IPS-NIHi7 (cell line): ENCODE measurements at regions not wholly inside any gene's neighbourhood (a gene's known extent, or its start where the extent isn't known, plus 50 kb on each side); places are given as distances from the start of the nearest gene placed in this dataset.
A peak's percentile ranks its signal among the peaks of the same experiment; 100 is the strongest.
"Not testable (repeated sequence)": the region's sequence is repeated elsewhere in the genome, so short reads cannot be mapped to it uniquely, and the experiment has no call there.

ENCODE experiments used
- DNase-seq: peaks from one replicate; pipeline ENCODE4 v3.0.0; 2012; ENCODE audit warnings: mixed read lengths; ENCODE audit errors: extremely low spot score

- no peak for DNase-seq
Measured at GRCh38 chr10:108034829-108035228, 870.3 kb upstream of the SORCS1 start.

DNA sequence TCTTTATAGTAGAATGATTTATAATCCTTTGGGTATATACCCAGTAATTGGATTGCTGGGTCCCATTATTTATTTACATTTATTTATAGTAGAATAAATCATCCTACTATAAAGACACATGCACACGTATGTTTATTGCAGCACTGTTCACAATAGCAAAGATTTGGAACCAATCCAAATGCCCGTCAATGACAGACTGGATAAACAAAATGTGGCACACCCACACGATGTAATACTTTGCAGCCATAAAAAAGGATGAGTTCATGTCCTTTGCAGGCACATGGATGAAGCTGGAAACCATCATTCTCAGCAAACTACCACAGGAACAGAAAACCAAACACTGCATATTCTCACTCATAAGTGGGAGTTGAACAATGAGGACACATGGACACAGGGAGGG, 869.0 kb upstream of the SORCS1 start:
- not testable (repeated sequence) for DNase-seq

DNA sequence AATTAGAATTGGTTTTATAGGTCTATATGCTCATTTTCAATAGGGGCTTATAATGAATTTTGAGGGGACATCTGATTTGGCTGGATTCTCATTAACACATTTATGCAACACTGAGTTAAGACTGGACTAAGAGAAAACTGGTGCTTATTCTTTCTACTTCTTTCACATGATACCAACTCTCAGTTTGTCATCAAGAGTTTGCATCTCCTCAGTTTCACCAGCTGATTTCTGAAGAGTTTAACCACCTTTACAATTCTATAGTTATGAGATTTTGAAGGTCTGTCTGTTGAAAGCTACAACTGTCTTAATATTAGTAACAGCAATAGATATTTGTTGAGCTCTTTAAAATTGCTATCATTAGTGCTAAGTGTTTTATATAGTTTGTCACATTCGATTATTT, 867.0 kb upstream of the SORCS1 start:
- DNase-seq, result no peak

DNA sequence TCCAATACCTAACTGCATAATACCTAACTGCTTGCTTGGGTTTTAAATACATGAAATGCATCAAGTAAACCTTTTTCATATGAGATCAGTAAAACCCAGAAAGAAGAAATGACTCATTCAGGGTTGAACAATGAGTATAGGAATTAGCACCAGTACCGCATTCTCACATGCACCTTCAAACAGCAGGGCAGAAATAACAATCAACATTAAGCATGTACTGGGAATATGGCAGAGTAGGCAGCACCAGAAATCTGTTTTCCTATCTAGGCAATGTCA, 850.3 kb upstream of the SORCS1 start:
- DNase-seq, result no peak

DNA sequence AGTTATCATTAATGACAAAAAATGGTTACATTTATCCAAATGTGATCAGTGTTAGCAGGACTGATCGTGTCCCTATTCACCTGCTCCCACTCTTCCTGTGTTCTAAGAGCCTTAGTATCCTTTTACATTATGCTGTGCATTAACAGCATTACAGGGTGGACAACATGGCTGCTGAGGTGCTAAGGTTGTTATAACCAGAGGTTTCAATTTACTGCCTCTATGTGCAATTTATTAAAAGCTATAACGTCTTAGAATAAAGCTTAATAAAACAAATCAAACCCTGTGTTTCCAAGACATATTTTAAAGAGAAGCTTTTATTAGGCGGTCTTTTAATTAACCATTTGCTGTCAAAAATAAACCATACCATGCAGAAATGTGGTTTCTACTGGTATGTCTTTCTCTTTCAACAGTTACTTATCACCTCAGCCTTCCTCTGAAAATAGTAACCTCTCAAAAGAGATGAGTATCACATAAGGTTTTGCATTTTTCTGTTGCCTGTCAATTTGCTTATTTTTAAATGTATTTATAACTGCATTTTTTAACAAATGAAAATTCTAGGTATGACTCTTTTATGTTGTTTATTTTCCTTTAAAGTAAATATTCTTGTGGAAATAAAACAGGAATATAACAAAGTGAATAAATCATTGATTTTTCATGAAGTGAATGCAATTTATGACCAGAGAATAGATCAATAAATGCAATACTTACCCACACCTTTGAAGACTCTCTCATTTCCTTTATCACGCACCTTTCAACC, 849.8 kb upstream of the SORCS1 start:
- DNase-seq, result no peak

DNA sequence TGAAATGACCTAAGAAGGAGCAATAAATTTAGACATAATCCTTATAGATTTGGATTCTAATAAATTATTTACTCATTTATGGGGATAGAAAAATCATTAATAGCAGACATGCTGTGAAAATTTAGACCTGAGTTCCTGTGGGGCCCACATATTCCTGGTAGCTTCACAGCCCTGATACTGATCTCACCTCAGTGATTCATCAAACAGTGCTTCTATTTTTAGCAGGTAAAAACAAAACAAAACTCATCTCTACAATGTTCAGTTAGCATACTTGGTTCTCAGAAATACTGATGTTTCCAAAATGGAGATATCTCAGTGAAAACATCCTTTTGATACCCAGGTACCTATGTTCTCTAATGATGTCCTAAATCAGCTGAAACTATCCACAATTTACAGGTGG, 841.1 kb upstream of the SORCS1 start:
- DNase-seq, result no peak

- DNase-seq, result no peak
Measured at GRCh38 chr10:108003576-108003975, 839.1 kb upstream of the SORCS1 start.

GRCh38 chr10:108003061-108003460, 838.6 kb upstream of the SORCS1 start:
- DNase-seq, result no peak

DNA sequence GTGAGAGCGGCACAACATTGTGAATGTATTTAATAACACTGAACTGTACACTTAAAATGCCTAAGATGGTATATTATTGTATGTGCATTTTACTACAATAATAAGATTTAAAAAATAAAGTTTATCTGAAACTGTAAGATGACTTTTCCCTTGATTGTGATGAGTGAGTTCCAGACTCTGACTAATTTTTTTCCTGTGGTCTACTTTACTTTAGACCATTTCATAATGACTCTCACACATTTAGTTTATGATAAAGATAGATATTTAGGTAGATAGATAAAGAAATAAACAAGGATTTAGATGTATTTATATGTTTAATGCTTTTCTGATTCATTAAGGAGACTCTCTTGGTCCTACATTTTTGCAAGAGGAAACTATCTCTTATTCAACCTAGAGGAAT, 835.9 kb upstream of the SORCS1 start:
- no peak for DNase-seq

- DNase-seq, result no peak
Measured at GRCh38 chr10:107994621-107995270, 830.2 kb upstream of the SORCS1 start.

GRCh38 chr10:107986571-107986970, 822.1 kb upstream of the SORCS1 start:
- no peak for DNase-seq

DNA sequence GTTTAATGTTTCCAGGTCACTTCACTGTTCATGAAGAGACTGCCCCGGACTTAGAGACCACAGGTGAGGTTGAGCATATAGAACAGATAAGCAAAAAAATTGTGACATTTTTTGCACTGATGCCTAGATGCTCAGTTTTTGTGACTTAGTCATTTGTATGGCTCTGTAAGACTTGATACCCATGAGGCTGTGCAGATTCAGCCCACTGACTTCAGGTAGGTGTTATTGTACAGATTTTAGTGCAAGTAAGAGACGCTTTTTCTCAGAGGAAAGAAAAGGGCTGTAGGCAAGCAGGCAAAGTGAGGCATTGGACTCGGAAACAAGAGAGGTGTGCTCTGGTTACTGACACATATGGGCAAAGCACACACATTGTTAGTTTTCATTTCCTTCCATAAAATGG, 820.1 kb upstream of the SORCS1 start:
- DNase-seq, result no peak

DNA sequence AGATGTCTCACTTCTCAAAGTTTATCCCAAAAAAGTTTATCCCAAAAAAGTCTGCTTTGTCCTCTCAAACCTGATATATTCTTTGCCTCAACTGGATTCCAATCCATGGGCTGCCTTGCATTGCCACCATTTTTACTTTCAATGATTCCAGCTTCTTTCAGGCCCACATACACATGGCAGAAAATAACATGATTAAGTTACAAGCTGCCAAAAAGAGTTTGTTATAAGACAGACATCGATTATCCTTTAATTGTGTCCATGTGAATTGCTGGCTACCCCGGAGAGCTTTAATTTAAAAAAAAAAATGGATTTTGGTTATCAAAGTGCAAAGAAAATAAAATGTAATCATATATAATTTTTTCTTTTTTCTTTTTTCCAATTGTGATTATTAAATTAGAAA, 819.6 kb upstream of the SORCS1 start:
- DNase-seq, result no peak

DNA sequence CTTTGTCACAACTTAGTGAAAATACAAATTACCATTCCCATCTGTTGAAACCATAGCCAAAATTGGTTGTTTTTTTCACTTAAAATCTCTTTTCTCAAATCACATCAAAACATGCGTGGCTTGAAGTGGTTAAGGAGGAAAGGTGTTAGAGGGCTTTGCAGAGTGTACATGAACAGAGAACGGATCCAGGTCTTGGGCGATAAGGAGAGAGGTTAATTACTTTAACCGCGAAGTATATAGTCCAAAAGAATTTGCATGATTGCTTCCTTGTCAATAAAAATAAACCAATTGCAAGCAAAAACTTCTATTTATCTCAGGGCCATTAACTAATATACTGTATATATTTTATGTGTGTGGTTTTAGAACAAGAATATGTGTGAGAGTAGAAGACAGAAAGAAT, 813.9 kb upstream of the SORCS1 start:
- no peak for DNase-seq

- DNase-seq, result no peak
Measured at GRCh38 chr10:107971973-107972372, 807.5 kb upstream of the SORCS1 start.

GRCh38 chr10:107971411-107971810, 806.9 kb upstream of the SORCS1 start:
- no peak for DNase-seq

DNA sequence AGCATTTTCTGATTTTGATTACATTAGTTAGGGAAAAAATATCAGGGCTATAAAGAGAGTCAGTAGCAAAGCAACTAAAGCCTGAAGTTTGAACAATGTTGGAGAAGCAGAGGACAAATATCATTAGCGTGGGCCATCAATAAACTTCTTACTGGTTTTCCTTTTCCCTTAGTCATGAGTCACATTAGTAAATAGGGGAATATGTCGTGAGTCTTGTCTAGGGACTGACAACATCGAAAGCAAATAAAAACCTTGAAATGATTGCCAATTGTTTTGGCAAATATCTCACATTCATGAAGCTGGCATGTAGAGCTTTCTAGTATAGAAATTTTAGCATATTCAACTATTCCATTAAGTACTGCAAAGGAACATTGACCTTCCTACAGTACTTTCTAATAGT, 806.0 kb upstream of the SORCS1 start:
- DNase-seq, result no peak

GRCh38 chr10:107969936-107970335, 805.4 kb upstream of the SORCS1 start:
- no peak for DNase-seq

GRCh38 chr10:107966826-107967225, 802.3 kb upstream of the SORCS1 start:
- no peak for DNase-seq

- peak; percentile 18 for DNase-seq
Measured at GRCh38 chr10:107952649-107953556, 788.4 kb upstream of the SORCS1 start.

GRCh38 chr10:107950411-107951062, 786.0 kb upstream of the SORCS1 start:
- not testable (repeated sequence) for DNase-seq

DNA sequence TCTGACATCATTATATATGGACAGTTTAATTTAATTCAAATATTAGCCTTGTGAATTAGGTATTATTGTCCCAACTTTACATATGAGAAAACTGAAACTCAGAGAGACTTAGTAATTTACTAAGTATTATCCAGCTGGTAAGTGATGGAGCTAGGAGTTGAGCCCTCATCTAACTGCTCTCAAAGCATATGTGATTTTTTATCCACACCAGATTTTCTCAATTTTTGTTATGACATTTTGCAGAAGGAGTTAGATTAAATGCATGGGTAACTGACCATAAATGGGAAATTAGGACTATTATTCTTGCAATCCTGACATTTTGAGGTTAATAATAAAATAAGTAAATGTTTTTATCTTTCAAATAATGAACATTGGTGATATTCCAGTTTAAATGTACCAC, 778.3 kb upstream of the SORCS1 start:
- no peak for DNase-seq
